GM13976 (cell line): ENCODE measurements at regions not wholly inside any gene's neighbourhood (a gene's known extent, or its start where the extent isn't known, plus 50 kb on each side); places are given as distances from the start of the nearest gene placed in this dataset.

Experiments used
- DNase-seq: peaks from one replicate; pipeline ENCODE4 v3.0.0; 2012; ENCODE audit warnings: low spot score
- in situ Hi-C: fragments of 300-500 bp; cut with MboI; formaldehyde crosslinking; loops from one replicate; pipeline ENCODE4 v1.12.0; 2022; ENCODE audit warnings: low sequenced_read_pairs, mixed read lengths, inconsistent platforms; ENCODE audit not compliant: unreplicated experiment
- TF ChIP-seq, protein P1 (sequence below): IDR thresholded peaks from 2 replicates; pipeline ENCODE4 v1.5.1; 2012; ENCODE audit warnings: borderline replicate concordance, mild to moderate bottlenecking; ENCODE audit not compliant: insufficient read depth; ENCODE audit errors: extremely low read depth, missing control alignments, control extremely low read depth

GRCh38 chr7:130966246-130967009, 232.4 kb upstream of the KLF14 start:
- in situ Hi-C loops = no loop called here
- no peak for DNase-seq

DNA sequence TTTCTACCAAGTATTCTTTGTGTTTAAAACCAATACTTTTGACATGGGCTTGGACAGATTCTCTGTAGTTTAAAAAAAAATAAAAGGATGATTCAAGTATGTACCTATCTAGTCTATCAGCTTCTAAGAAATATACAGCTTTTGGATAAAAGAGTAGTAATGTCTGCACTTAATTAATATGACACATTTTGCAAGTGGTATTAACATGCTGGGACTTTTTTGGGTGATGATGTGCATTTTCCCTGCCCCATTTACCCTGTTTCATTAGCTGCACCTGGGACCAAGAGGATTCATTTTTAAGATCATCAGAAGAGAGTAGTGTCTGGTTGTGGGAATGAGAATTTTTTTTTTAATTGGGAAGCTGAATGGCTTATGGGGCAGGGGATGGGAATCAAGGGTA, 236.2 kb upstream of the KLF14 start:
- in situ Hi-C loops = no loop called here
- TF ChIP-seq, protein P1, sequence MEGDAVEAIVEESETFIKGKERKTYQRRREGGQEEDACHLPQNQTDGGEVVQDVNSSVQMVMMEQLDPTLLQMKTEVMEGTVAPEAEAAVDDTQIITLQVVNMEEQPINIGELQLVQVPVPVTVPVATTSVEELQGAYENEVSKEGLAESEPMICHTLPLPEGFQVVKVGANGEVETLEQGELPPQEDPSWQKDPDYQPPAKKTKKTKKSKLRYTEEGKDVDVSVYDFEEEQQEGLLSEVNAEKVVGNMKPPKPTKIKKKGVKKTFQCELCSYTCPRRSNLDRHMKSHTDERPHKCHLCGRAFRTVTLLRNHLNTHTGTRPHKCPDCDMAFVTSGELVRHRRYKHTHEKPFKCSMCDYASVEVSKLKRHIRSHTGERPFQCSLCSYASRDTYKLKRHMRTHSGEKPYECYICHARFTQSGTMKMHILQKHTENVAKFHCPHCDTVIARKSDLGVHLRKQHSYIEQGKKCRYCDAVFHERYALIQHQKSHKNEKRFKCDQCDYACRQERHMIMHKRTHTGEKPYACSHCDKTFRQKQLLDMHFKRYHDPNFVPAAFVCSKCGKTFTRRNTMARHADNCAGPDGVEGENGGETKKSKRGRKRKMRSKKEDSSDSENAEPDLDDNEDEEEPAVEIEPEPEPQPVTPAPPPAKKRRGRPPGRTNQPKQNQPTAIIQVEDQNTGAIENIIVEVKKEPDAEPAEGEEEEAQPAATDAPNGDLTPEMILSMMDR = no peak
- no peak for DNase-seq

More at GRCh38 chr7:130966246-130967009, 232.4 kb upstream of the KLF14 start:
- TF ChIP-seq, protein P1 = no peak

DNA sequence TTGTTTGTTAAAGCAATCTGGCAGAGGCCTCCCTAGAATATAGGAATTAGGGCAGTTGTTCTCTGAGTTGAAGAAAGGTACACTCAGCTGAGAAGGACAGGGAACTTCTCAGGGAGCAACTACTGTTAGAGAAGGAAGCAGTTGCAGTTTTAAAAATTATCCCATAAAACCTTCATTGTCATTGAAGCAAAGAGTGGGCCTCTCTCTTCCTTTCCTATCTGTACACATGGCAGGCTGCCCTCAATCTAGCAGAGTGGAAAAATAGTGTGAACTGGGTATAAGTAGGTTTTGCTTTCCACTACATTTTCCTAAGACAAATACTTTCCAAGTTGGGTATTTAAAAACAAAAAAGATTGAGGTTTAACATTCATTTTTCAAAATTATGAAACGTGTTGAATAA, 236.7 kb upstream of the KLF14 start:
- in situ Hi-C loops = no loop called here
- TF ChIP-seq, protein P1 = no peak
- no peak for DNase-seq

GRCh38 chr7:130971297-130971696, 237.3 kb upstream of the KLF14 start:
- TF ChIP-seq, protein P1 = no peak
- in situ Hi-C loops = no loop called here
- DNase-seq = no peak

DNA sequence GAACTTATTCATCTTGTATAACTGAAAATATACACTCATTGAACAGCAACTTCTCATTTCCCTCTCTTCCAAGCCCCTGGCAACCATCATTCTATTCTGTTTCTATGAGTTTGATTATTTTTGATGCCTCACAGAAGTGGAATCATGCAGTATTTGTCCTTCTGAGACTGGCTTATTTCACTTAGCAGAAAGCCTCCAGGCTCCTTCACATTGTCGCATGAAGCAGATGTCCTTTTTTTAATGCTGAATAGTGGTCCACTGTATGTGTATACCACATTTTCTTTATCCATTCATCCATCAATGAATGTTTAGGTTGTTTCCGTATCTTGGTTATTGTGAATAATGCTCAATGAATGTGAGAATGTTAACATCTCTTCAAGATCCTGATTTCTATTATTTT, 238.2 kb upstream of the KLF14 start:
- TF ChIP-seq, protein P1 = no peak
- no peak for DNase-seq
- in situ Hi-C loops = no loop called here

DNA sequence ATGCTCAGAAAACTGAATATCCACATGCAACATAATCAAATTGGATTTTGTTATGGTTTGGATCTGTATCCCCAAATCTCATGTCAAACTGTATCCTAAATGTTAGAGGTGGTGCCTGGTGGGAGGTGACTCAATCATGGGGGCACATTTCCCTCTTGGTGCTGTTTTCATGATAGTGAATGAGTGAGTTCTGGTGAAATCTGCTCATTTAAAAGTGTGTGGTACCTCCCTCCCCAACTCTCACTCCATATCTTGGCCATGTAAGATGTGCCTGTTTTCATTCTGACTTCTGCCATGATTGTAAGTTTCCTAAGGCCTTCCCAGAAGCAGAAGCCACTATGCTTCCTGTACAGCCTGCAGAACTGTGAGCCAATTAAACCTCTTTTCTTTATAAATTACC, 239.6 kb upstream of the KLF14 start:
- DNase-seq = no peak
- in situ Hi-C loops = no loop called here

More for the DNA sequence above, 239.6 kb upstream of the KLF14 start:
- TF ChIP-seq, protein P1 = no peak
